ENCODE measurements at regions not wholly inside any gene's neighbourhood (a gene's known extent, or its start where the extent isn't known, plus 50 kb on each side); places are given as distances from the start of the nearest gene placed in this dataset.
A peak's percentile ranks its signal among the peaks of the same experiment; 100 is the strongest.

- DNase-seq (ENCODE audit: low read depth in 3 of 3): no peak
Observed at GRCh38 chr2:236317938-236318396, 53.8 kb upstream of the ASB18 start.

GRCh38 chr2:236318401-236318800 lies 54.2 kb upstream of the ASB18 start:
- no peak for DNase-seq (ENCODE audit: low read depth in 3 of 3)

- DNase-seq (ENCODE audit: low read depth in 3 of 3): no peak
Observed at GRCh38 chr2:236319036-236319435, 54.8 kb upstream of the ASB18 start.

- no peak for DNase-seq (ENCODE audit: low read depth in 3 of 3)
Observed at GRCh38 chr2:236321415-236321814, 57.2 kb upstream of the ASB18 start.

- no peak for DNase-seq (ENCODE audit: low read depth in 3 of 3)
Observed at GRCh38 chr2:236333417-236334121, 69.4 kb upstream of the ASB18 start.

- no peak for DNase-seq (ENCODE audit: low read depth in 3 of 3)
Observed at GRCh38 chr2:236334122-236334876, 70.1 kb upstream of the ASB18 start.

GRCh38 chr2:236335696-236336574 lies 71.7 kb upstream of the ASB18 start:
- DNase-seq (ENCODE audit: low read depth in 3 of 3): no peak

- DNase-seq (ENCODE audit: low read depth in 3 of 3): no peak
Observed at GRCh38 chr2:236336575-236337464, 72.6 kb upstream of the ASB18 start.

- DNase-seq (ENCODE audit: low read depth in 3 of 3): no peak
Observed at GRCh38 chr2:236337465-236338325, 73.5 kb upstream of the ASB18 start.

GRCh38 chr2:236338495-236339184 lies 74.4 kb upstream of the ASB18 start:
- DNase-seq (ENCODE audit: low read depth in 3 of 3): no peak

- no peak for DNase-seq (ENCODE audit: low read depth in 3 of 3)
Observed at GRCh38 chr2:236340251-236340650, 76.0 kb upstream of the ASB18 start.

- DNase-seq (ENCODE audit: low read depth in 3 of 3): no peak
Observed at GRCh38 chr2:236341067-236341466, 76.9 kb upstream of the ASB18 start.

- DNase-seq (ENCODE audit: low read depth in 3 of 3): no peak
Observed at GRCh38 chr2:236341721-236342120, 77.5 kb upstream of the ASB18 start.

- DNase-seq (ENCODE audit: low read depth in 3 of 3): no peak
Observed at GRCh38 chr2:236342507-236342906, 78.3 kb upstream of the ASB18 start.

- no peak for DNase-seq (ENCODE audit: low read depth in 3 of 3)
Observed at GRCh38 chr2:236342951-236343350, 78.7 kb upstream of the ASB18 start.

- DNase-seq (ENCODE audit: low read depth in 3 of 3): peak in 2 of 3 experiments; percentile 11 to 25
Observed at GRCh38 chr2:236343400-236344161, 79.4 kb upstream of the ASB18 start.

- no peak for DNase-seq (ENCODE audit: low read depth in 3 of 3)
Observed at GRCh38 chr2:236344446-236344845, 80.2 kb upstream of the ASB18 start.

- DNase-seq (ENCODE audit: low read depth in 3 of 3): no peak
Observed at GRCh38 chr2:236345081-236345714, 81.0 kb upstream of the ASB18 start.

All from stimulated activated CD4-positive, alpha-beta T cell treated with anti-CD3 and anti-CD28 coated beads, TNF-alpha, amount 100 ng/mL, for 24 hours (primary cell).